ENCODE measurements at regions not wholly inside any gene's neighbourhood (a gene's known extent, or its start where the extent isn't known, plus 50 kb on each side); places are given as distances from the start of the nearest gene placed in this dataset.

DNA sequence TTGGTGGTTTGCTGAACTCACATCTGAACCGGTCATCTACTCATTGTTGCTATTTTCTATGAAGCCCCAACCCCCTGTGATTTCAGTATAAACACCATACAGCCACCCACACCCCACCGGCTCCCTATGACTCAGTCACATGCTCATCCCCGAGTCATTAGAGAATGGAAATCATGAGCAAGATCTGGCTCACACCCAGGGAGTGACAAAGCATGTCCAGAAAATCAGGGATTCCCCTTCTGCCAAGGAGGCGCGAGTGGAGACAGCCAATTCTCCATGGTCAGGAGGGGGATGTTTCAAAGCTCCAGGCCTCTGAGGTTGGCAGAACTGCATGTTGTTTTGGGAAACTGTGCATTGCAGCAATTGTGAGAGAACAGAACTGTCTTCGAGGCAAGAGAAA, 657.5 kb upstream of the TBX3 start:
- no peak for DNase-seq

GRCh38 chr12:115338566-115339294, 654.8 kb upstream of the TBX3 start:
- DNase-seq: no peak

- DNase-seq: no peak
Observed at GRCh38 chr12:115337693-115338543, 653.9 kb upstream of the TBX3 start.

- DNase-seq: no peak
Observed at GRCh38 chr12:115336506-115336905, 652.5 kb upstream of the TBX3 start.

GRCh38 chr12:115335594-115335993, 651.6 kb upstream of the TBX3 start:
- DNase-seq: no peak

DNA sequence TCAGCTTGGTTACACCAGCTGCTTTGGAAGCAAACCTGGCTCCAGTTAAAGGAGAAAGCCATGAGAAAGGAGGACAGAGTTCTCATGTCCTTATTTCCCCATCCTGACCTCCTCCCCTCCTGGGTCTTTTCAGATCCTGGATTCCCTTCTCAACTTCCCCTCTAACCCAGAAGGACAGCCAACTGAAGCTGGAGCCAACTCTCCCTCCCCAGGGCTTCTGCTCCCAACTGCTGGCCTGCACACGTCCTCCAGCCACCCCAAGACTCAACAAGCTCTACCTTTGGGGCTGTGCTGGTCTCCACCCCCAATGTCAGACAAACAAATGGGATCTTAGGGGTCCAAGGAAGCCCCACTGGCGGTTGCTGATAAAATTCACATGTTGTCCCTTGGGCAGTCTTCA, 651.1 kb upstream of the TBX3 start:
- no peak for DNase-seq

DNA sequence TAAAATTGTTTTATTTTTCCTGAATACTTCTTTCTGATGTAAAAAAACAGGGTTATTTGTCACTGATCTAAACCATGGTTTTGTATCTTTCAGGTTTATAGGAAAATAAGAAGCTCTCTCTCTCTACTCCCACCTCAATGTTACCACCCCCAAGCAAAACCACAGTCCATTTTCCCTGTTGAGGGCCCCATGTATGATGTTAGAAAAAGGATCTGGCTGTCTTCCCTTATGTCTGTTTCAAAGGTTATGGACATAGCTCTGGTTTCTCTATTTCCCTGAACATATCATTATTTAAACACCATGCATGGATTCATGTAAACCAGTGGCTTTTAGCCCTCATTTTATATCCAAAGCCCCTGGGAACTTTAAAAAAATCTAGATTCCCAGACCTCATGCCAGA, 649.0 kb upstream of the TBX3 start:
- no peak for DNase-seq

GRCh38 chr12:115325858-115326257, 641.9 kb upstream of the TBX3 start:
- no peak for DNase-seq

- no peak for DNase-seq
Observed at GRCh38 chr12:115324949-115325593, 641.1 kb upstream of the TBX3 start.

GRCh38 chr12:115323223-115323905, 639.4 kb upstream of the TBX3 start:
- DNase-seq: no peak

GRCh38 chr12:115322275-115322674, 638.3 kb upstream of the TBX3 start:
- DNase-seq: no peak

DNA sequence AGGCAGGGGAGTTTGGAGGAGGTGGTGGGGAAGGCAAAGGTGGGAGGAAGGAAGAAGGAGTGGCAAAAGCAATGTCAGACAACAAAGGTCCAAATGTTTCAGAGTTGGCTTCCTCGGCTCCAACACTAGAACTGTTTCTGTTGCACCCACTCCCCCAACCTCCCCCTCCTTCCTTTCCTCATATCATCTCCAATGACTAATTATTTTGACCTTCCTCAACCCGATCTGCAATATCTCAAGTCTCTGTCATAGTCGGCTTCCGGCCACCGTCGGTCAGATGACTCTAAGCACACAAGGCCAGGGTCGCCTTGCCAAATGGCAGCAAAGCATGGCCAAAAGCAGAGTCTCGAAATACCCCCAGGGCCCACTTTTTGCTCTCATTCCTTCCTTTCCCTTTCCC, 637.0 kb upstream of the TBX3 start:
- no peak for DNase-seq

GRCh38 chr12:115320451-115320850, 636.5 kb upstream of the TBX3 start:
- DNase-seq: no peak

DNA sequence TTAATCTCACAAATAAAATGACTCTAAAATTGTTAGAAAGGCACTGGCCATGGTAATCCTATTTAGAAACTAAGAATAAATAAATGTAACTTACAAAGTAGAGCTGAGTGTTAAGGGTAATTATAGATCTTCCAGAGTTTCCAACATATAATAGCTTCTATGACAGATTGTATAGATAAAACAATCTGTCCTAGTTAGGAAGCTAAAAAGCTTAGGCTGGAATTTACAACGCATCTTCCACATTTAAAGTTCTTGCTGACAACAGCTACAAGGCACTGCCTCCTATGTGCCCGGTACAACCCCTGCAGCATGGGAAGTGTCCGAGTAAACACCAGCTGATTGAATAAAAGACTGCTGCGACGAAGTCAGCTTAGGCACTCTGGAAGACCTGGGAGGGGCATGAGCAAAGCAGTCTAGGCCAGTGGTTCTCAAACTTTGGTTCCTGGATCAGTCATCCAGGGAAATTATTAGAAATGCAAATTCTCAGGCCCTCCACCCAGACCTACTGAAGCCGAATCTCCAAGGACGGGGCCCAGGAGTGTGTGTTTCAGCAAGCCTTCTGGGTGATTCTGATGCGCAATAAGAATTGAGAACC, 635.6 kb upstream of the TBX3 start:
- no peak for DNase-seq

- DNase-seq: no peak
Observed at GRCh38 chr12:115313929-115314328, 630.0 kb upstream of the TBX3 start.

DNA sequence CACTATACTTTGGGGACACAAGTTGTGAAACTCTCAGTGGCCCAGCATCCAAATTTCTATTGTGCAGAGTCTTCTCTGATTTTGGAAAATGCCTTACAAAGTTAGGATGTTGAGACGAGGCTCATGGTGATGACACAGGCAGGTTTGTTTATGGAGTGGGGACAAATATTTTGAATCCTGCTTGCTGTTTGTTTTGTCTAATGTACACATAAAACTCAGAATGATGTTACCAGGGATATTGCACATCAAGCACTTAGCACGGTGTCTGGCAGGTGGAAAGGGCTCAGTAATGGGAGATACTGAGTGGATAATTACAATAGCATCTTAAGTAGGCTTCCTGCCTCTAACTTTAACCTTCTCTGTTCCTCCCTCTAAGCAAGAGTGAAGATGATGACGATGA, 628.9 kb upstream of the TBX3 start:
- no peak for DNase-seq

- DNase-seq: no peak
Observed at GRCh38 chr12:115311875-115312274, 627.9 kb upstream of the TBX3 start.

DNA sequence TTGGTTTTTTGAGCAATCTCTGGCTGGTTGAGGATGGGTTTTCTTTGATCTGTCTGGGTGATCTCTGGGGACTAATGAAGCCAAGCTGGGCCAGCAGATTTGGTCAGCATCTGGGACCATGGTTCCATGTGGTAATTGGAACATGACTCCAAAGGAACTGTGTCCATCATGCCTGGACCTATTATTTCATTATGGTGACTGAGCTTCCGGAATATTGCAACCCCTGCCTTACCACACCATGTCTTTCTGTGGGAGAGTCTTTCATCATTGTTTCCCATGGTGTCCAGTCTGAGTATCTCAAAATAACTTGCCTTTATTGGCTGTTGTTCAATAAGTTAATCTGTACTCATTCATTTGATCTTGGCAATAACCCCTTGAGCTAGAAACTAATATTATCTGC, 624.9 kb upstream of the TBX3 start:
- no peak for DNase-seq

DNA sequence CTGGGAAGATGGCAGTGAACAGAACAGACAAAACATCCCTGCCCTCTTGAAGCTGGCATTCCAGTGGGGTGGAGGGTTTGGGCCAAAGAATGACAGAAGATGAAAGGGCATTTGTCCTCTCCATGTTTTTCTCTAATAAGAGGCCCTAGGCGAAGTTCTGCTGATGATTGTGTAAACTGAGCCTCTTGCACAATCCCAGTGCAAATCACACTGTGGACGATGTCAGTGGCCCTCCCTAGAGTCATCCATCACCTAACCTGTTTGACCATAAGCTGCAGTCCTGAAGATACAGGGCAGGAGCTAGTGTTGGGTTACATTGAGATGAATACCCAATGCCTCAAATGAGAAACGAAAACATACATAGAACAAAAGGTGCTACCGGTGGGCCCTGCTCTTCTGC, 622.4 kb upstream of the TBX3 start:
- DNase-seq: no peak

GRCh38 chr12:115305867-115306266, 621.9 kb upstream of the TBX3 start:
- DNase-seq: no peak

DNA sequence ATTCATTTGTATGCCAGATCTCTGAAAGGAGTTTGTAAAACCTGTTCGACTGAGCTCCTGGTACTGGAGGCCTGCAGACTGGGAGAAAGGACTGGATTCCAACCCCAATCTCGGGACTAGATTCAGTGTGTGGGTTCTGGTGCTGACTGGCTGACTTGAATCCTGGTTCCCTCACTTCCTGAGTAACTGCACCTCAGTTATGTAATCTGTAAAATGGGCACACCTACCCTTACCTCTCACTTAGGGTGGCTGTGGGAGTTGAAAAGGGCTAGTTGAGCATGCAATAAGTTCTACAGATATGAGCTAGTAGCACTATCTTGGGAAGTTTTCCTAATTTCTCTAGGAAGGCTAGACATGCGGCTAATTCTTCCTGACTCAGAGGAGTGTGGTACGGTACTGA, 621.3 kb upstream of the TBX3 start:
- DNase-seq: no peak

GRCh38 chr12:115303723-115304309, 619.8 kb upstream of the TBX3 start:
- DNase-seq: no peak

GRCh38 chr12:115297445-115297844, 613.5 kb upstream of the TBX3 start:
- DNase-seq: no peak

Data from NCI-H2227 treated with DMSO at 0.1 percent for 48 hours (cell line).